Kidney epithelial cell (primary cell): ENCODE measurements at regions not wholly inside any gene's neighbourhood (a gene's known extent, or its start where the extent isn't known, plus 50 kb on each side); places are given as distances from the start of the nearest gene placed in this dataset.

ENCODE experiments used
- DNase-seq: peaks from one replicate; pipeline ENCODE4 v3.0.0-alpha.2; 2010; ENCODE audit warnings: low read depth
- H3K27me3 ChIP-seq: 2 replicates; pipeline ENCODE4 v1.6.0; 2011; ENCODE audit warnings: low read length; ENCODE audit not compliant: control insufficient read depth, insufficient read depth
- H3K36me3 ChIP-seq: 2 replicates; pipeline ENCODE4 v1.5.1; 2011; ENCODE audit warnings: low read length; ENCODE audit not compliant: control insufficient read depth, insufficient read depth
- H3K4me3 ChIP-seq: 2 replicates; pipeline ENCODE4 v1.5.1; 2011; ENCODE audit warnings: low read depth, mild to moderate bottlenecking, control low read depth, low read length
- CTCF ChIP-seq: IDR thresholded peaks from 2 replicates; pipeline ENCODE4 v1.5.1; 2011; ENCODE audit warnings: mild to moderate bottlenecking, moderate library complexity, low read length, control low read depth, inconsistent platforms; ENCODE audit not compliant: insufficient read depth, poor library complexity, severe bottlenecking

- H3K36me3 ChIP-seq: no peaks in the 10 kb centered on the region
- peaks cover 29% of the 10 kb centered on the region for H3K27me3 ChIP-seq
- no peak overlapping the region for H3K4me3 ChIP-seq
- no peak for TF ChIP-seq CTCF
- DNase-seq: no peak
Observed at GRCh38 chr14:104474495-104475213, 104.9 kb upstream of the C14orf180 start.

- H3K27me3 ChIP-seq: peaks cover 29% of the 10 kb centered on the region
- H3K4me3 ChIP-seq: no peak overlapping the region
- TF ChIP-seq CTCF: no peak
- no peak for DNase-seq
- H3K36me3 ChIP-seq: no peaks in the 10 kb centered on the region
Observed at GRCh38 chr14:104475256-104475655, 104.3 kb upstream of the C14orf180 start.

DNA sequence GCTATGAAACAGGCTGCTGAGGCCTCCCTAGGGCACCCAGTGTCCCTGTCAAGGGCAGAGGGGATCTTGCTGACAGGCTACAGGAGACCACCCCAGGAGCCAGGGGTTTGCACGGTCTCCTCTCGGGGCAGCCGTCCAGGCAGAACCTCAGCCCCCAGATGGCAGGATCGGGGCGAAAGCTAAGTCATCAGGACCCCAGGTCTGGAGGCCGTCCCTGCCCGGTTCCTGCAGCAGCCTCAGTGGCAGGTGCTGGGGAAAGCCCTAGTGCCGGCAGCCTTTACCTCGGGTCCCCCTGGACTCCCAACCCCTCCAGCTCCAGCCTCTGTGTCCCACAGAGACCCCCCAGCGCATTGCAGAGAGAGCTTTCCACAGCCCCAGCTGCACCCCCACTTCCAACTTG is 103.8 kb upstream of the C14orf180 start:
- no peak for DNase-seq
- Histone ChIP-seq H3K27me3 (peaks cover 29% of the 10 kb centered on the region), H3K36me3 (no peaks in the 10 kb centered on the region), H3K4me3 (no peak overlapping the region)
- TF ChIP-seq CTCF: no peak

- Histone ChIP-seq H3K27me3 (peaks cover 29% of the 10 kb centered on the region), H3K4me3 (no peak overlapping the region), H3K36me3 (no peaks in the 10 kb centered on the region)
- TF ChIP-seq CTCF: no peak
- DNase-seq: no peak
Observed at GRCh38 chr14:104476437-104476836, 103.1 kb upstream of the C14orf180 start.

DNA sequence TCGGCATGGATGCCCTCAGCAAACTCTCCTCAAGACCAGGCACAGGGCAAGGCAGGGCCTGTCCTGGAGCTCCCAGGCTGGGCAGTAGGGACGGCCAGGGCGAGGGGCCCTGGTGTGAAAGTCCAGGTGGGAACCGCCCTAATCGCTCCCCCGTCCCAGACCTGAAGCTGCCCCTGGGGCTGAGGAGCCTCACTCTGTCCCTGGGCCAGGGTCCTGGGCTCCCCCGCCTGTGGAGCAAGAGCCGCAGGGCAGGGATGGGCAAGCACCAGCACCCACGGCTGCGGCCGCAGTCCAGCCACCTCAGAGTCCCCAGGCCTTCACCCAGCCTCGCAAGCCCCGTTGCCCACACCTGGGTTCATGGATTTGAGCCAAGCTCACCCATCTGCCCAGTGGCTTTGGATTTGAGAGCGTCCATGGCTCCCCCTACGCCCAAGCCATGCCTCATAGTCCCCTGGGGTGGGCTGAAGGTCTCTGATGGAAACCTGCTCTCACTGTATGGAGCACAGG is 102.4 kb upstream of the C14orf180 start:
- H3K36me3 ChIP-seq: no peaks in the 10 kb centered on the region
- H3K27me3 ChIP-seq: peaks cover 29% of the 10 kb centered on the region
- no peak for TF ChIP-seq CTCF
- no peak overlapping the region for H3K4me3 ChIP-seq
- no peak for DNase-seq
